G401.6 (cell line): ENCODE measurements at regions not wholly inside any gene's neighbourhood (a gene's known extent, or its start where the extent isn't known, plus 50 kb on each side); places are given as distances from the start of the nearest gene placed in this dataset.
"Not testable (repeated sequence)": the region's sequence is repeated elsewhere in the genome, so short reads cannot be mapped to it uniquely, and the experiment has no call there.

ENCODE experiments used
- FAIRE-seq: peaks from 2 replicates; lab custom pipeline; 2012; peaks lifted over from hg19 to GRCh38; lab: Jason Lieb, UNC

DNA sequence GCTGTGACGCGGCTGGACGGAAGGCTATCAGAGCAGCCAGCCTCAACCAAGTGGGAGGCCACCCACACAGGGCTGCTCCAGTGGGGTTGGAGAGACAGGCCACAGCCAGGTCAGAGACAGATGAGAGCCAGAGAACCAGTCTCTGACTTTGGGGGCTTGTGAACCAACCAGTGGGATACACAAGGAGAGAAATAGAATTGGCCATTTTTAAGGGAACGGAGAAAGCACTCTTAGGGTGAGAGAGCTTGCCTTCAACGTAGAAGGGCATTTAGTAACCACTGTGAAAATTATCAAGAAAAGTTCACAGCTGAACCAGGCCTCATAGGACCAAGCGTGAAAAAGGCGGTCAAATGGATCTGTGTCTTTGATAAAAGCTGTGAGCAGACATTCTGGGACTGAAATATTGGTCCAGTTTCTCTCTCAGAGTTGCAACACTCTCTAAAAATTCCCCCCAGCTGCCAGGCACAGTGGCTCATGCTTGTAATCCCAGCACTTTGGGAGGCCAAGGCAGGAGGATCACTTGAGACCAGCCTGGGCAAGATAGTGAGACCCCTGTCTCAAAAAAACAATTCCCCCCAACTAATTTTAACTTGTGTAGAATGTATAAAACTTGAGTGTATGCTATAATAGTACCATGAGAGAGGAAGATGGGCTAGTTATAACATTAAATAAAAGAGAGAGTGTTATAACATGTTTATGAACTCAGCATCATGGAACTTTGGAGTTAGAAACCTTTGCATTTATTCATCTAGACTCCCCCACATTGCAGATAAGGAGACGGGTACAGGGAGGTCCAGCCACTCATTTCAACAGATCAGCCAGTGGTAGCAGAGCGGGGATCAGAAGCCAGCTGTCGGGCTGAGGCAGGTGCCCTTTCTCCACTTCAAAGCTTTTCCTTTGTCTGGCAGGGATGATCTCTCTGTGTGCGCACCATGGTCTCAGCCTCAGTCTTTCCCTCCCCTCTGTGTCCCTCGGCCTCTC is 132.2 kb downstream of the NPIPB11 start:
- not testable (repeated sequence) for FAIRE-seq

DNA sequence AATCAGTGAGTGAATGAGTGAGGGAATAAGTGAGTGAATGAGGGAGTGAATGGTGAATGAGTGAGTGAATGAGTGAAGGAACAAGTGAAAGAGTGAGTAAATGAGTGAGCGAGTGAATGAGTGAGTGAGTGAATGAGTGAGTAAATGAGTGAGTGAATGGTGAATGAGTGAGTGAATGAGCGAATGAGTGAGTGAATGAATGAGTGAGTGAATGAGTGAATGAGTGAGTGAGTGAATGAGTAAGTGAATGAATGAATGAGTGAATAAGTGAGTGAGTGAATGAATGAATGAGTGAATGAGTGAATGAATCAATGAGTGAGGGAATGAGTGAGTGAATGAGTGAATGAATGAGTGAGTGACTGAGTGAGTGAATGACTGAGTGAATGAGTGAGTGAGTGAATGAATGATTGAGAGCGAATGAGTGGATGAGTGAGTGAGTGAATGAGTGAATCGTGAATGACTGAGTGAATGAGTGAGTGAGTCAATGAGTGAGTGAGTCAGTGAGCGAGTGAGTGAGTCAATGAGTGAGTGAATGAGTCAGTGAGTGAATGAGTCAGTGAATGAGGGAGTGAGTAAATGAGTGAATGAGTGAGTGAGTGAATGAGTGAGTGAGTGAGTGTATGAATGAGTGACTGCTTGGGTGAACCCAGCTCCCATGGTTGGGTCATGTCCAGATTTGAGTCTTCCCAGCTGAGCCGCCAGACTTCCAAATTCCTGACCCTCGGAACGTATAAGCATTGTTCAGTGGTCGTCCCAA is 133.0 kb downstream of the NPIPB11 start:
- not testable (repeated sequence) for FAIRE-seq

DNA sequence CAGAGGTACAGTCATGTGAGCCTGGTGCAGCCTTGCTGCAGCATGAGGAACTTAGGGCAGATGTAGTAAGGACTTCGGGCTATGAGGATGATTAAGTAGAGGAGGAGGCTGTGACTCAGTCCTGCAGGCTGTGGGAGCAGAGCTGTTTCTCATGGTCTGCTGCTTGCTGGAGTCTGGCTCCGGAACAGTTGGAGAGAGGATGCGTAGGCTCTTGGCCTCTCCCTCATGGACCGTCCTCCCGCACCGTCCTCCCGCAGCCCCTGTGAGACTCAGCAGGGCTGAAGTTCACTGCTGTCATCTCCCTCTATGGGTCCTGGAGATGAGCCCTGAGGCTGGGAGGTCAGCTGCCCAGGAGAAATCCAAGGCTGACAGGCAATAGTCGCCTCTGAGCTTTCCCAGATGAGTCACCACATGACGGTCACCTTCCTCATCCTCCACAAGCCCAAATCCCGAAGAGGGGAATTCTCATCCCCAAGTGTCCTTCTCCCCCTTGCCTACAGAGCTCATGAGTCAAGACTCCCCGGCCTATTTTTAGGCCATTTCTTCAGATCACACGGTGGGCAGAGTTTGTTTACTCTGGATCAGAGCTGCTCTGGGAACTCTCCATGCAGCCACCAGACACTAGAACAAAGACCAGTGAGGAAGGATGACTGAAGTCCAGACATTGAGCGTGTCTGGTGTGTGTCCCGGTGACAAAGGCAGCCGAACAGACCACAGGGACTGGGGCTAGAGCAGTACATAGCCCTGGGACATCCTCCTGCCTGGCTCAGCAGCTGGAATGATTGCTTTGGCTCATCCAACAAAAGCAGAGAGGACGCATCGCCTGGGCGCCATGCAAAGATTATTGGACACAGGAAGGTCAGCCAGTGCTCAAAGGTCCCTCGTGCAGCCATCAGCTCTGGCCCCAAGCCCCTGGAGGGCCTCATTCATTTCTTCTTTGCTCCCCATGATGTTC is 134.5 kb downstream of the NPIPB11 start:
- not testable (repeated sequence) for FAIRE-seq

DNA sequence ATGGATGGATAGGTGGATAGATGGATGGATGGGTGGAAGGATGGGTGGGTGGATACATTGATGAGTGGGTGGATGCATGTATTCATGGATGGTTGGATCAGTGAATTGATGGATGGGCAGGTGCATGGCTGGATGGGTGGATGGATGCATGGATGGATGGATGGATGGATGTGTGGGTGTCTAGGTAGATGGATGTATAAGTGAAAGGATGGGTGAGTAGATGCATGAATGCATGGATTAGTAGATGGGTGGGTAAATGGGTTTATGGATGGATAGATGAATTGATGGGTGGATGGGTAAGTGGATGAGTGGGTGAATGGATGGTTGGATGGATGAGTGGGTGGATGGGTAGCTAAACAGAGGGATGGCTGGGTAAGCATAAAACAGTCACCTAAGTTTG is 135.6 kb downstream of the NPIPB11 start:
- FAIRE-seq = not testable (repeated sequence)

DNA sequence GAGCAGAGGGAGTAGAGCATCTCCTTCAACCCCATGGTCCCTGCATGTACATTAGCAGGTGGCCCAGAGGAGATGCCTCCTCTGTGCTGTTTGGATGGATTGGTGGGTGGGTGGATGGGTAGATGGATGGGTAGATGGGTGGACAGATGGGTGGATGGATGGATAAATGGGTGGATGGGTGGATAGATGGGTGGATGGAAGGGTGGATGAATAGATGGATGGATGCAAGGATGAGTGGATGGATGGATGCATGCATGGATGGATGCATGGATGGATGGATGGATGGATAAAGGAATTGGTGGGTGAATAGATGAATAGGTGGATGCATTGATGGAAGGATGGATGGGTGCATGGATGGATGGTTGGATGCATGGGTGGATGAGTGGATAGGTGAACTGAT is 136.5 kb downstream of the NPIPB11 start:
- not testable (repeated sequence) for FAIRE-seq

DNA sequence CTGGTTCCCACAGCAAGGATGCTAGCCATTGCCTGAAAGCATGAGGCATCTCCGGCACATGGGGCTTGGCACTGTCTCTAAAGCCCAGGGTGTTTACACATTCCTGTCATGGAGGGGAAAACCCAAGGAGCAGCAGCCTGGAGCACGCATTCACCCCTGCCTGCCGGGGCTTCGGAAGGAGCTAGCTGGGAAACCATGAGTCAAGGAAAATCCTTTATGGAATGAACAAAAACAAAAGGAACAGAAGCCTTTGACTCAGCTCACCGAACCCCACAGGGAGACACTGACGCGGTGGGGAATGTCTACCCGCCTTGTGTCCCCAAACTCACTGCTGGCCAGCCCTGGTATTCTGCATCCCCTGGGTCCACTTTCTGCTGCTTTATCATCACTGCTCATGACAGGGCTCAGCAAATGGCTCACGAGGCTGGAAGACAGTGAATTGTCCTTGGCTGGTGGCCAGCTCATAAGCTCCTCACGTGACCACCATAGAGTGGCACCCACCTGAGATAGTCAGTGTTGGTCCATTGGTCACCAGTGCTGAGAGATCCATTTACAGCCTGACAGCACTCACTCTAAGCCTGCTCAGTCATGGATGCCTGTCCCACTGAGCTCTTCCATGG is 137.2 kb downstream of the NPIPB11 start:
- not testable (repeated sequence) for FAIRE-seq

DNA sequence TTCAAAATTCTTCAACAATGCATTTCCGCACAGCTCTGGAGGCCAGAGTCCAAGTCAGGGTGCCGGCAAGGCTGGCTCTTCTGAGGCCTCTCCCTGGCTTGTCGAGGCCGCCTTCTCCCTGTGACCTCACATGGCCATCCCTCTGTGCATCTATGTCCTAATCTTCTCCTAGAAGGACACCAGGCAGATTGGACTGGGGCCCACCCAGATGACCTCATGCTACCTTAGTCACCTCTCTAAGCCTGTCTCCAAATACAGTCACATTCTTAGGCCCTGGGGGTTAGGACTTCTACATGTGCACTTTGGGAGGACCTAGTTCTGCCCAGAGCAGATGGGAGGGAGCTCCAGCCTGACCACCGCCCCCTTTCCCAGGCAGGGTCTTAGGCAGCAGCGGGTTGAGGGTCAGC is 137.7 kb downstream of the NPIPB11 start:
- not testable (repeated sequence) for FAIRE-seq

DNA sequence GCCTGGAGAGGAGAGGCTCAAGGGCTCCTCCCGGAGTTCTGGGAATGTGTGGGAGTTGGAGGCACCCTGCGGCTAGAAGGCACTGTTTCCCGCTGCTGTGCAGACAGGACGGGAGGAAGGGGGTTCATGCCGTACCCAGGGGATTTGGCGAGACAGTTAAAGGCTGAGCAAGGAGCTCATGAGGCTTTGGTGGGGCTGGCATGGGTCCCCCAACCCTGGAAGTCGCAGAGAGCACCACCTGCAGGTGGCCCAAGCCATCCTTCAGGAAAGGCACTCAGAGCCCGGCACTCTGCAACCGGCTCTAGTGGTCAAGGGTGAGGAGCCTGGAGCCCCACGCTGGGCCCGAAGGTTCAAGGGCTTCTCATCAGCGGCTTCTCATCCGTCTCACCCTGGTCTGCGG is 138.2 kb downstream of the NPIPB11 start:
- FAIRE-seq = not testable (repeated sequence)

DNA sequence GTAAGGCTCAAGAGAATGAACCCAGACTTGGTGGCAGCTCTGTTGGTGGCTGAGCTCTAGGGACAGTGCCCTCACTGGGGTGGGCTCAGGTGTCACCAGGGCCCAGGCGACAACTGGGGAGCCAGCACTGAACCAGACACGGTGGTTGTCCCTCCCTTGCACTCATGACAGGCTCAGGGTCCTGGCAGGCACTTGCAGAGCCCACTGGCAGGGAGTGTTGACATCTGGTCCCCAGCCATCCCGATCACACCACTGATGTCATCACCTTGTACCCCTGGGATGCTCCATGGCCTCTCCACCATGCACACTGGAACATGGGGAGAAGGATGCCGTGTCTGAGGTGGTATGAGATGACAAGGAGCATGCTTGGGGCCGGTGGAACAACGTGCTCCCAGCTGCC is 138.6 kb downstream of the NPIPB11 start:
- FAIRE-seq = not testable (repeated sequence)

DNA sequence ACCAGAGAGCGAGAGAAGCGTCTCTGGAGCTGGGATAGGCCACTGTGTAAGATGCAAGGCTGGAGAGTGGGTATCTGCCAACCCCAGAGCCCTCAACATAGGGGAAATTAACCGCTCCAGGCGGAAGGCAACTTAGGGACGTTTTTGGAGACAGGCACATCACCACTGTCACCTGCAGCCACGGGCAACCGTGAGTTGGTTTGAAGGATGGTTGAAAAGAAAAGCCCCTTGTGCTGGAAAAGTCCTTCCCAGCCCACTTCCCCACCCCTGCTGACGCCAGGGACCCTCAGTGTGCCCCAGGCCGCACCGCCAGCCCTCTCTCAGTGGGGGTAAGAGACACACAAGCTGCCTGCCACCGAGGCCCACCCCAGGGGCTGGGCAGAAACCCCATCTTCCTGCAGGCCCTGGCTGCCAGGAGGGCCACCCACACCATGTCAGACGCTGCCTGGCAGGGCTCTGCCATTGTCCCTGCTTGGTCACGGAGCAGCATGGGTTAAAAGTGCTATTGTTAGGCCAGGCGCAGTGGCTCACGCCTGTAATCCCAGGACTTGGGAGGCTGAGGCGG is 139.4 kb downstream of the NPIPB11 start:
- FAIRE-seq = not testable (repeated sequence)

DNA sequence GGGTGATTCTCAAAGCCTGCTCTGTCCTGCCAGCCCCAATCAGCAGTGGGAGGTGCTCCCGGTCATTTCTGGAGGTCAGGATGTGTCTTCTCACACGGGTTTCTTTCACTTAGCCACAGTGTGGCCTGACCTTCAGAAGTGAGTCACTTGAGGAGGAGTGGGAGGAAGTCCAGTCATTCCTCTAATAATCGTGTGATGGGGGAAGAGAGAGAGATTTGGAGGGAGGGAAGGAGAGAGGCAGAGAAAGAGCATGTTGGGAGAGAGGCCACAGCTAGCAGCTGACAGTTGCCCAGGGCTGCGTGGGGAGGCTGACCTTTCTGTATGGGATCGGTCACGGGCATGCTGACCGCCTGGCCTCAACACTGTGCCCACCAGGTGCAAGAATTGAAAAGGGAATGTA is 139.9 kb downstream of the NPIPB11 start:
- FAIRE-seq = not testable (repeated sequence)

DNA sequence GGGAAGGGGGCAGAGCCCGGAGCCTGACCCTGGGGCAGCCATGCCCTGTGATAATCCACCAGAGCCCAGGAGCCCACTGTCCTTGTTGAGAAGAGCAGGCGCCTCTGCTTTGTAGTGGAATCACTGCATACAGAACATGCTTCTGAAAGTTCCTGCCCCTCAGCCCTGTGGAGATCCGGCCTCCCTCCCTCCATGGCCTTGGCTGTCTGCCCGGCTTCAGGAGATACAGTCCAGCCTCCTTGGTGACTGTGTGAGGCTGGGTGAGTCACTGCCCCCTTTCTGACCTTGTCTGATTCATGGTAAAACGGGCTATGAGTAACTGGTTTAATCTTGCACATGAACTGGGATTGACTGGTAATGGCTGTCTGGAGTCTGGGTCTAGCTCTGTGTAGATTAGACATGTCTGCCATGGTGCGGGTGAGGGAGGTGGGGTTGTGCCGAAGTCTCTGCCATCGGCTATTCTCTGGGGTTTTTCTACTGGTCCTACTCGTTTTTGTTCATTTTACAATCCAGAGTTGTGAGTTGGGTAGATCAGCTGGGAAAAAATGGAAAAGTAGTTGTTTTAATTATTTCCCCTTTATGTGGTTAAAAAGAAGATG is 141.2 kb downstream of the NPIPB11 start:
- FAIRE-seq = peak; percentile 19

DNA sequence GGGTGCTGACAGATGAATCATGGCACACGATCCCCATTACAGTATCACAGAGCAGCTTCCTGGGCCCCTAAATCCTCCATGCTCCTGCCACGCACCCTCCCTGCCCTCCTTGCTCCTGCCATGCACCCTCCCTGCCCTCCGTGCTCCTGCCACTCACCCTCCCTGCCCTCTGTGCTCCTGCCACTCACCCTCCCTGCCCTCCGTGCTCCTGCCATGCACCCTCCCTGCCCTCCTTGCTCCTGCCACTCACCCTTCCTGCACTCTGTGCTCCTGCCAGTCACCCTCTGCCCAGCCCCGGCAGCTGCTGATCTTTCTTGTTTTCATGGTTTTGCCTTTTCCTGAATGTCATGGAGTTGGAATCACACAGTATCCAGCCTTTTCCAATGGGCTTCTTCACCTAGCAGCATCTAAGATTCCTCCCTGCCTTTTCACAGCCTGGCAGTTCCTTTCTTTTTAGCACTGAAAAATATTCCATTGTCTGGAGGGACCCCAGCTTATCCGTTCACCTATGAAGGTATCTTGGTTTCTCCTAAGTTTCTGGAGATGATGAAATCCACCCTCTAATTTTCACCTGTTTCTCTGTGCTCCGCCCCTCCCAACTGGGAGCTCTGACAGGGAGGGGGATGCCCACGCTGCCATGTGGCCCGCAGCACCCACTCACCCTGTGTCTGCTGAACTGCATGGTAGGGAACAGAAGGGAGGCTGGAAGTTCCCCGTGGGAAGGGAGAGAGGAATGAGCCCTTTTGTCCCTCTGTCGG is 142.3 kb downstream of the NPIPB11 start:
- not testable (repeated sequence) for FAIRE-seq

DNA sequence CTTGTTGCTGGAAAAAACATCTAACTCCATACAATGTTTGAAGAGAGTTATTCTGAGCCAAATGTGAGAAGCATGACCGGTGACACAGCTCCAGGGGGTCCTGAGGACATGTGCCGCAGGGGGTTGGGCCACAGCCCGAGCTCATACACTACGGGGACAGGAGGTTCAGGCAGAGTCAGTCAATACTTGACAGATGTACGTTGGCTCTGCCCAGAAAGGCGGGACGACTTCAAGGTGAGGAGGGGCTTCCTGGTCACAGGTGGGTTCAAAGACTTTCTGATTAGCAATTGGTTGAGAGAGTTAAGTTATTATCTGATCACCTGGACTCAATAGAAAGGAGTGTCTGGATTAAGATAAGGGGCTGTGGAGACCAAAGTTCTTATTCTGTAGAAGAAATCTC is 143.8 kb downstream of the NPIPB11 start:
- not testable (repeated sequence) for FAIRE-seq

DNA sequence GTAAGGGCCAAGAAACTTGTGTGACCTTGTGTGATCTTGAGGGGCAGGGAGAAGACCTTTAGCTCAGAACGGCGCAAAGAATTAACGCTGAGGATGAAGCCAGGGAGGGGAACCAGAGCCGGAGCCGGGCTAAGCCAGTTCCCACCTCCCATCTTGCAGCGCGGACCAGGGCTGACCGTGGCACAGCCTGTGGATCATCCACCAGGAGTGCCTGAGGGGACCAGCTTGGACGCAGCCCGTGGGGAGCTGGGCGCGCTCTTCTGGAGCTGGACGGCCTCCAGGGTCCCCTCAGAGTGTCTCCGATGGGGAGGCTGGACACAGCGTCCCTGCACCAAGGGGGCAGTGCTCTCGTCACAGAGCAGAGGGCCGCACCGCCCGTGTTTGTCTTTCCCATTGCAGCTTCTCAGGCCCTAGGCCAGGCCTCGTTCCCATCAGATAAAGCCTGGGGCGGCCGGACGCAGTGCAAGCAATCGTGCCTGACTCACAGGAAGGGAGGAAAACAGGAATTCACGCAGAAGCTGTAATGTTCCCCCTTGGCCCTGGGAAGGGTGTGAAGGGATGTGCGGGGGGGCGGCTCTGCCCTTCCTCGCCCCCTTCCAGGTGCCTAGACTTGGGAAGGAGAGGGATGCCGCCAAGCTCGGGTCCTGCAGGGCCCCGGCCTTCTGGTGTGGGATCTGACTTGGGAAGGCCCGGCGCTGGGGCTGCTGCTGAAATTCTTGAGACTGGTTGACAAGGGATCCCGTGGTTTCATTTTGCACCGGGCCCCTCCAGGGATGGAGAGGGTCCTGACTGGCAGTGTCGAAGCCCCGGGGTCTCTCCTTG is 144.9 kb downstream of the NPIPB11 start:
- not testable (repeated sequence) for FAIRE-seq

DNA sequence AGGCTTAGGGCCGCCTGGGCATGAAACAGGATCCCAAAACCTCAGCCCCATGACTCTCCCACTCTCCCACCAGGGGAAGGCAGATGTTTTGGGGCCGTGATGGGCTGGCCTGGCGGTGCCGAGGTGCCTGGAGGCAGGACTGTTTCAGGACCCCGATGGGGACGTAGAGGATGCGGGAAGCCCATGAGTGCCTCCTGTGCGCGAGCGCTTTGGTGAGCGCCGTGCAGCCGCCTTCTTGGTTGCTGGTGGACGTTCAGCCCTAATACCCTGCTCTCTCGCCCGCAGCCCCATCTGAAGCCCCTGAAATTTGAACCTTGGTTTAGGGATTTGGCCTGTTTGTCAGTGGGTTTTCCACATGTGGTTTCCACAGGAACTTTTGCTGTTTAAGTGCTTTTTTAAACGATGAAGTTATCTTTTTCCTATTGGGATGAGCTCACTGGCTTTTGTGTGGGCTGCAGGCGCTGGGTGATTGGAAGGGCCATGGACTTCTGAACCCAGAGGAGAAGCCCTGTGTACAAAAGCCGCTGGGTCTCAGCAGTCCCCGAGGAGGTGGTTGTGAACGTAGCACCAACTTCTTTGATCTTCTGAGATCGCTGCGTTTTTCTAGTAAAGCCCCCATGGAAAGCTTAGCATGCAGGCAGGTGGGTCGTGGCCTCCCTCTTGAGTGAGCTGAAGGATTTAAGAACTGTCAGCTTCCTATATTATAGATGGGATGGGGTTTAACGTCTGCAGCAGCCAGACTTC is 145.7 kb downstream of the NPIPB11 start:
- not testable (repeated sequence) for FAIRE-seq

DNA sequence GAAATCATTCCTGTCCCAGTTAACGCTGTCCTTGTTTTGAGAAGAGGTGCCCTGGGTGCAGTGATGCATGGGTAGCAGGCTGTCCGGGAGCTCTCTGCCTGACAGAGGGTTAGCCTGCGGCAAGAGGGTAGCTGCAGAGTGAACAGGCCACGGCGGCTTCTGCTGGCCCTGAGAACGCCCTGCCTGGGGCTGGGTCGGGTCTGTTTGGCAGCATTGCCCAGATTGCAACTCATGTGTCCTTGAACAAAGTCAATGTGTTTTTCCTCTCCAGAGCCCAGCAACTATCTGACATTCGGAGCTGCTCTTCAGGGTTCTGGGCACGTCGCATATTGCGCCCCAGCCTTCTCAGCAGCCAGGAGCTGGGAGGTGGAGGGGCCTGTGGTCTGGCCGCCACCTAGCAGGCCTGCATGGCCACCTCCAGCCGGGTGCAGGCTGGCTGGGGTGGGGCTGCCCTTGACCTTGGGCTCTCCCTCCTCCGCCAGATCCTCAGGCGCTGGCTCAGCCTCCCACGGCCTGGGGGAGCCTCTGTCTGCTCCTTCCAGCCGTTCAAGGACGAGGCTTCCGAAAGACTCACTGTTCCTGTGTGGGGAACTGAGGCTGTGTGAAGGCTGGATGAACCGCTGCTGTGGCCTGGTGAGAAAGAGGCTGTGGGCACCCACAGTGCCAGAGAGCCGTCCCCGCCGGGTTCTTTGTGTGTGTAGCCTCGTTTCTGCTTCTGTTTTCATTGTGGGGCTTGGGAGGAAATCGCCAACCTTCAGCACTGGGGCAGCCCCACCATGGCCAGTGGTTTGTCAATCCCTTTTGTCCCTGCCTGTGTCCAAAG is 146.7 kb downstream of the NPIPB11 start:
- not testable (repeated sequence) for FAIRE-seq
